Ovary (tissue), 7 donors: ENCODE measurements at regions not wholly inside any gene's neighbourhood (a gene's known extent, or its start where the extent isn't known, plus 50 kb on each side); places are given as distances from the start of the nearest gene placed in this dataset.

ENCODE experiments used
- DNase-seq, 5 donors: peaks; one replicate each; pipeline ENCODE4 v3.0.0-alpha.2; 2019 to 2020
- H3K27ac ChIP-seq, 2 donors: fragments of 200-600 bp; one replicate each; pipeline versions ENCODE4 v1.5.1 to v1.8.0; 2019 to 2022
- H3K27me3 ChIP-seq: fragments of 200-600 bp; one replicate; pipeline ENCODE4 v1.8.0; 2022
- H3K36me3 ChIP-seq: fragments of 200-600 bp; sonication (generic); one replicate; pipeline ENCODE4 v1.5.1; 2019
- H3K4me1 ChIP-seq: one replicate; pipeline ENCODE4 v1.8.1; 2013; ENCODE audit warnings: mild to moderate bottlenecking, moderate library complexity; ENCODE audit not compliant: insufficient read depth
- H3K4me3 ChIP-seq: fragments of 200-600 bp; sonication (generic); one replicate; pipeline ENCODE4 v1.5.1; 2017
- H3K9me3 ChIP-seq, 2 donors: fragments of 200-600 bp in 1 of 2; sonication (generic) in 1 of 2; one replicate each; pipeline versions ENCODE4 v1.5.1 to v1.8.1; 2013 to 2019; ENCODE audit warnings: mild to moderate bottlenecking in 1 of 2, moderate library complexity in 1 of 2
- CTCF ChIP-seq, 3 donors: fragments of 450-650 bp in 2 of 3; fragments of 200-600 bp in 1 of 3; IDR thresholded peaks; one replicate each; pipeline versions ENCODE4 v1.5.1 to v1.8.0; 2016 to 2022; ENCODE audit warnings: antibody characterized with exemption in 3 of 3, mild to moderate bottlenecking in 1 of 3
- EP300 ChIP-seq: sonication (generic); formaldehyde crosslinking; IDR thresholded peaks from one replicate; pipeline ENCODE4 v1.6.1; 2017; ENCODE audit warnings: antibody characterized with exemption
- POLR2A ChIP-seq: fragments of 450-650 bp; IDR thresholded peaks from one replicate; pipeline ENCODE4 v1.6.1; 2017; ENCODE audit warnings: antibody characterized with exemption, mild to moderate bottlenecking, moderate library complexity
- WGBS, 3 donors: extraction: QIAGEN DNeasy Blood & Tissue Kit in 1 of 3; methylation state at CpG; one replicate each; pipeline versions ENCODE4 v1.1.5 to v1.1.7; 2013 to 2017; 5-methylcytosine and 5-hydroxymethylcytosine counted together
- intact Hi-C, 4 donors: fragments of 100-400 bp; cut with DNase I; formaldehyde crosslinking; loops; one replicate each; pipeline versions ENCODE4 v1.11.0 to v1.15.1; 2022 to 2023
- donor health status: DM: no; HTN: no; CAD: no; lungs with moderate emphysema.
- donor health status: DM: no; HTN: no; CAD: no.
- donor health status: Bipolar disorder and iron deficiency.
- donor health status: DM: no; HTN: no; CAD: no.
- donor health status: DM: yes; HTN: yes; CAD: no.

- WGBS, 3 donors: 31 to 37% (median 33%) methylated on average over 2 of the region's 2 CpGs
- Histone ChIP-seq H3K9me3 (no peaks in the 10 kb centered on the region), H3K27me3 (no peaks in the 10 kb centered on the region), H3K27ac (no peak overlapping the region), H3K4me1 (no peaks in the 10 kb centered on the region), H3K4me3 (no peak overlapping the region), H3K36me3 (no peaks in the 10 kb centered on the region)
- intact Hi-C loops: no loop called here
- no peak for TF ChIP-seq EP300
- TF ChIP-seq POLR2A: no peak
- TF ChIP-seq CTCF (IDR thresholded peaks at IDR 0.05): no peak
- no peak for DNase-seq
These were observed 359.1 kb downstream of the KCNA4 start for GRCh38 chr11:29657709-29658108.

GRCh38 chr11:29656597-29656996, 360.2 kb downstream of the KCNA4 start:
- DNase-seq: no peak
- Histone ChIP-seq H3K27ac (no peak overlapping the region), H3K9me3 (no peaks in the 10 kb centered on the region), H3K4me1 (no peaks in the 10 kb centered on the region), H3K4me3 (no peak overlapping the region), H3K27me3 (no peaks in the 10 kb centered on the region), H3K36me3 (no peaks in the 10 kb centered on the region)
- 37 to 46% (median 44%) methylated on average over 3 of the region's 3 CpGs for WGBS, 3 donors
- intact Hi-C loops: no loop called here
- TF ChIP-seq POLR2A: no peak
- no peak for TF ChIP-seq CTCF (IDR thresholded peaks at IDR 0.05)
- TF ChIP-seq EP300: no peak

GRCh38 chr11:29645373-29645772, 371.5 kb downstream of the KCNA4 start:
- no peak for DNase-seq
- intact Hi-C loops: no loop called here
- Histone ChIP-seq H3K4me3 (no peak overlapping the region), H3K36me3 (no peaks in the 10 kb centered on the region), H3K27me3 (no peaks in the 10 kb centered on the region), H3K27ac (no peak overlapping the region), H3K4me1 (no peaks in the 10 kb centered on the region), H3K9me3 (no peaks in the 10 kb centered on the region)
- TF ChIP-seq EP300 (no peak), CTCF (IDR thresholded peaks at IDR 0.05) (no peak), POLR2A (no peak)
- 84 to 96% (median 89%) methylated on average over 1 of the region's 1 CpG for WGBS, 3 donors

- H3K4me3 ChIP-seq: no peak overlapping the region
- TF ChIP-seq CTCF (IDR thresholded peaks at IDR 0.05) (no peak), EP300 (no peak), POLR2A (no peak)
- no peak for DNase-seq
- H3K27me3 ChIP-seq: no peaks in the 10 kb centered on the region
- no peaks in the 10 kb centered on the region for H3K9me3 ChIP-seq
- intact Hi-C loops: no loop called here
- no peak overlapping the region for H3K27ac ChIP-seq
- H3K4me1 ChIP-seq: no peaks in the 10 kb centered on the region
- H3K36me3 ChIP-seq: no peaks in the 10 kb centered on the region
These were observed 375.6 kb downstream of the KCNA4 start for GRCh38 chr11:29641201-29641600.

- no peaks in the 10 kb centered on the region for H3K4me1 ChIP-seq
- 76 to 78% (median 77%) methylated on average over 3 of the region's 3 CpGs for WGBS, 3 donors
- no peaks in the 10 kb centered on the region for H3K9me3 ChIP-seq
- no peak overlapping the region for H3K4me3 ChIP-seq
- H3K36me3 ChIP-seq: no peaks in the 10 kb centered on the region
- TF ChIP-seq EP300: no peak
- TF ChIP-seq CTCF (IDR thresholded peaks at IDR 0.05): no peak
- no peak for TF ChIP-seq POLR2A
- H3K27ac ChIP-seq: no peak overlapping the region
- intact Hi-C loops: no loop called here
- no peaks in the 10 kb centered on the region for H3K27me3 ChIP-seq
- no peak for DNase-seq
These were observed 382.1 kb downstream of the KCNA4 start for GRCh38 chr11:29634744-29635143.
